Testis (tissue), 2 donors: ENCODE measurements at regions not wholly inside any gene's neighbourhood (a gene's known extent, or its start where the extent isn't known, plus 50 kb on each side); places are given as distances from the start of the nearest gene placed in this dataset.
"Not testable (repeated sequence)": the region's sequence is repeated elsewhere in the genome, so short reads cannot be mapped to it uniquely, and the experiment has no call there.

Experiments
- POLR2A ChIP-seq: fragments of 450-650 bp; IDR thresholded peaks from one replicate; pipeline ENCODE4 v1.6.1; 2017; ENCODE audit warnings: antibody characterized with exemption, mild to moderate bottlenecking, moderate library complexity
- TF ChIP-seq, protein P1 (sequence below), 3 experiments: fragments of 450-650 bp in 2 of 3; fragments of 200-600 bp in 1 of 3; sonication (generic) in 1 of 3; IDR thresholded peaks; one replicate each; pipeline ENCODE4 v1.5.1; 2016 to 2019; ENCODE audit warnings: antibody characterized with exemption in 3 of 3, mild to moderate bottlenecking in 2 of 3, moderate library complexity in 1 of 3

DNA sequence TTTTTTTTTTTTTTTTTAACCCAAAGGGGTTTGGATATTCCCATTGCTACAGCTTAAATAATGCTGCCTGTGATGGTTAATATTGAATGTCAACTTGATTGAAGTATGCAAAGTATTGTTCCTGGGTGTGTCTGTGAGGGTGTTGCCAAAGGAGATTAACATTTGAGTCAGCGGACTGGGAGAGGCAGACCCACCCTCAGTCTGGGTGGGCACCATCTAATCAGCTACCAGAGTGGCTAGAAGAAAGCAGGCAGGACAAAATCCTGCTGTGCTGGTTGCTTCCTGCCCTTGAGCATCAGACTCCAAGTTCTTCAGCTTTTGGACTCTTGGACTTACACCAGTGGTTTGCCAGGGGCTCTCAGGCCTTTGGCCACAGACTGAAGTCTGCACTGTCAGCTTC is 106.8 kb upstream of the RBMS1 start:
- TF ChIP-seq, protein P1, sequence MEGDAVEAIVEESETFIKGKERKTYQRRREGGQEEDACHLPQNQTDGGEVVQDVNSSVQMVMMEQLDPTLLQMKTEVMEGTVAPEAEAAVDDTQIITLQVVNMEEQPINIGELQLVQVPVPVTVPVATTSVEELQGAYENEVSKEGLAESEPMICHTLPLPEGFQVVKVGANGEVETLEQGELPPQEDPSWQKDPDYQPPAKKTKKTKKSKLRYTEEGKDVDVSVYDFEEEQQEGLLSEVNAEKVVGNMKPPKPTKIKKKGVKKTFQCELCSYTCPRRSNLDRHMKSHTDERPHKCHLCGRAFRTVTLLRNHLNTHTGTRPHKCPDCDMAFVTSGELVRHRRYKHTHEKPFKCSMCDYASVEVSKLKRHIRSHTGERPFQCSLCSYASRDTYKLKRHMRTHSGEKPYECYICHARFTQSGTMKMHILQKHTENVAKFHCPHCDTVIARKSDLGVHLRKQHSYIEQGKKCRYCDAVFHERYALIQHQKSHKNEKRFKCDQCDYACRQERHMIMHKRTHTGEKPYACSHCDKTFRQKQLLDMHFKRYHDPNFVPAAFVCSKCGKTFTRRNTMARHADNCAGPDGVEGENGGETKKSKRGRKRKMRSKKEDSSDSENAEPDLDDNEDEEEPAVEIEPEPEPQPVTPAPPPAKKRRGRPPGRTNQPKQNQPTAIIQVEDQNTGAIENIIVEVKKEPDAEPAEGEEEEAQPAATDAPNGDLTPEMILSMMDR (IDR thresholded peaks at IDR 0.05): not testable (repeated sequence)
- TF ChIP-seq POLR2A: not testable (repeated sequence)
